Activated T-cell treated with anti-CD3 and anti-CD28 coated beads for 48 hours (primary cell): ENCODE measurements at regions not wholly inside any gene's neighbourhood (a gene's known extent, or its start where the extent isn't known, plus 50 kb on each side); places are given as distances from the start of the nearest gene placed in this dataset.
"Not testable (repeated sequence)": the region's sequence is repeated elsewhere in the genome, so short reads cannot be mapped to it uniquely, and the experiment has no call there.

Experiments used
- DNase-seq: peaks from one replicate; pipeline ENCODE4 v3.0.0-alpha.2; 2020; ENCODE audit warnings: low read depth

GRCh38 chr7:97928844-97929243 is 56.6 kb upstream of the ASNS start:
- not testable (repeated sequence) for DNase-seq

- peak; percentile 78 for DNase-seq
These were observed 55.9 kb upstream of the ASNS start for GRCh38 chr7:97927790-97928748.
